ENCODE measurements at regions not wholly inside any gene's neighbourhood (a gene's known extent, or its start where the extent isn't known, plus 50 kb on each side); places are given as distances from the start of the nearest gene placed in this dataset.

GRCh38 chr20:19885939-19886660 is 128.0 kb downstream of the RIN2 start:
- TF ChIP-seq GATA2 (IDR thresholded peaks at IDR 0.05; ENCODE audit: low read depth, low read length) (no peak), GATA3 (IDR thresholded peaks at IDR 0.05; ENCODE audit: low read depth, low read length) (no peak)

Measured in SH-SY5Y (cell line).